Panc1 (cell line): ENCODE measurements at regions not wholly inside any gene's neighbourhood (a gene's known extent, or its start where the extent isn't known, plus 50 kb on each side); places are given as distances from the start of the nearest gene placed in this dataset.

ENCODE experiments used
- ATAC-seq: fragments of 200-7000 bp; cut with Tn5 transposase; 2 replicates; pipeline ENCODE4 v1.9.1; 2020; ENCODE audit warnings: mild to moderate bottlenecking, moderate library complexity
- BruUV-seq: library from RNA; stranded (reverse); fragments of 400-500 nt; replicated peaks from 2 replicates; lab custom pipeline; 2021; lab: Mats Ljungman, UMichigan
- CTCF ChIA-PET: fragments of 300-600 bp; sonication (Branson Sonifier 250); formaldehyde crosslinking; loops from one replicate; lab custom pipeline; 2022; ENCODE audit warnings: antibody characterized with exemption; lab: Charles Lee
- POLR2A ChIA-PET: fragments of 300-600 bp; sonication (Branson Sonifier 250); formaldehyde crosslinking; loops from one replicate; lab custom pipeline; 2022; ENCODE audit warnings: antibody characterized with exemption; lab: Charles Lee
- DNase-seq: peaks from one replicate; pipeline ENCODE4 v3.0.0-alpha.2; 2010; ENCODE audit warnings: low read depth, low spot score
- H3K27ac ChIP-seq: 2 replicates; pipeline ENCODE4 v1.5.1; 2011; ENCODE audit warnings: mild to moderate bottlenecking, low read length, inconsistent platforms
- H3K27me3 ChIP-seq: fragments of 200-500 bp; sonication (Bioruptor generic); 2 replicates; pipeline ENCODE4 v1.6.0; 2014; ENCODE audit warnings: low read length, inconsistent platforms; ENCODE audit not compliant: control insufficient read depth, insufficient read depth
- H3K36me3 ChIP-seq: fragments of 200-500 bp; sonication (Bioruptor generic); 2 replicates; pipeline ENCODE4 v1.5.1; 2014; ENCODE audit warnings: inconsistent platforms, mild to moderate bottlenecking, low read length, moderate library complexity; ENCODE audit not compliant: control insufficient read depth, insufficient read depth
- H3K4me1 ChIP-seq: 2 replicates; pipeline ENCODE4 v1.5.1; 2011; ENCODE audit warnings: inconsistent platforms, mild to moderate bottlenecking, low read length, moderate library complexity; ENCODE audit not compliant: control insufficient read depth, insufficient read depth
- H3K4me3 ChIP-seq, 2 experiments: 2 replicates each; pipeline ENCODE4 v1.5.1; 2011 to 2012; ENCODE audit warnings: low read depth in 2 of 2, low read length in 2 of 2, mild to moderate bottlenecking in 2 of 2, inconsistent platforms in 1 of 2, moderate library complexity in 1 of 2
- H3K9me3 ChIP-seq: fragments of 200-500 bp; sonication (Bioruptor generic); 2 replicates; pipeline ENCODE4 v1.5.1; 2014; ENCODE audit warnings: low read depth, mild to moderate bottlenecking, inconsistent platforms, low read length, moderate library complexity; ENCODE audit not compliant: control insufficient read depth, insufficient read depth
- CTCF ChIP-seq: fragments of 450-650 bp; IDR thresholded peaks from 2 replicates; pipeline ENCODE4 v1.5.1; 2017; ENCODE audit warnings: mild to moderate bottlenecking
- POLR2AphosphoS5 ChIP-seq: IDR thresholded peaks from 2 replicates; pipeline ENCODE4 v1.6.1; 2012; ENCODE audit warnings: mild to moderate bottlenecking, low read depth, low read length, moderate library complexity
- REST ChIP-seq, 2 experiments: IDR thresholded peaks; 2 replicates each; pipeline ENCODE4 v1.6.1; 2011 to 2012; ENCODE audit warnings: low read depth in 2 of 2, control low read depth in 1 of 2, low read length in 1 of 2, mild to moderate bottlenecking in 1 of 2, moderate library complexity in 1 of 2; ENCODE audit not compliant: insufficient read depth in 1 of 2
- SIN3A ChIP-seq: IDR thresholded peaks from 2 replicates; pipeline ENCODE4 v1.6.1; 2012; ENCODE audit warnings: low read depth, mild to moderate bottlenecking, low read length, moderate library complexity, borderline replicate concordance; ENCODE audit not compliant: insufficient read depth
- TCF7L2 ChIP-seq: IDR thresholded peaks from 2 replicates; pipeline ENCODE4 v1.6.1; 2011; ENCODE audit warnings: mild to moderate bottlenecking, low read depth, low read length, inconsistent platforms
- in situ Hi-C: cut with HindIII; loops from 2 replicates; pipeline ENCODE4 v1.10.0; 2016; ENCODE audit warnings: low sequenced_read_pairs, low pct_unique_long_range_greater_than_20kb
- intact Hi-C: fragments of 100-400 bp; cut with micrococcal nuclease; formaldehyde crosslinking; loops from one replicate; pipeline ENCODE4 v1.10.0; 2022; ENCODE audit not compliant: unreplicated experiment

GRCh38 chr7:10612950-10613349 lies 360.7 kb upstream of the PHF14 start:
- Histone ChIP-seq H3K4me1 (no peaks in the 10 kb centered on the region), H3K27ac (no peak overlapping the region), H3K27me3 (no peaks in the 10 kb centered on the region), H3K4me3 (no peak overlapping the region), H3K36me3 (no peaks in the 10 kb centered on the region), H3K9me3 (no peaks in the 10 kb centered on the region)
- ATAC-seq (no peak), DNase-seq (no peak)
- intact Hi-C loops (no loop called here), in situ Hi-C loops (no loop called here)
- POLR2A ChIA-PET = no interaction called here
- no TSS peak for BruUV-seq
- CTCF ChIA-PET = no interaction called here
- TF ChIP-seq POLR2AphosphoS5 (no peak), CTCF (no peak), SIN3A (no peak), REST (IDR thresholded peaks at IDR 0.05; ENCODE audit: insufficient read depth in 1 of 2, low read depth in 2 of 2, low read length in 1 of 2) (no peak), TCF7L2 (no peak)

- no peak for ATAC-seq
Measured at GRCh38 chr7:10618953-10619352, 354.7 kb upstream of the PHF14 start.

More at GRCh38 chr7:10618953-10619352, 354.7 kb upstream of the PHF14 start:
- H3K4me1 ChIP-seq = no peaks in the 10 kb centered on the region
- no peaks in the 10 kb centered on the region for H3K27me3 ChIP-seq
- in situ Hi-C loops (no loop called here), intact Hi-C loops (no loop called here)
- no TSS peak for BruUV-seq
- H3K9me3 ChIP-seq = no peaks in the 10 kb centered on the region
- TF ChIP-seq CTCF = no peak
- TF ChIP-seq REST (IDR thresholded peaks at IDR 0.05; ENCODE audit: insufficient read depth in 1 of 2, low read depth in 2 of 2, low read length in 1 of 2) = no peak
- no peak for TF ChIP-seq POLR2AphosphoS5
- no peak for TF ChIP-seq TCF7L2
- TF ChIP-seq SIN3A = no peak
- no peak overlapping the region for H3K4me3 ChIP-seq
- no peaks in the 10 kb centered on the region for H3K36me3 ChIP-seq
- POLR2A ChIA-PET = no interaction called here
- CTCF ChIA-PET = no interaction called here
- H3K27ac ChIP-seq = no peak overlapping the region
- DNase-seq = no peak
